ENCODE measurements at regions not wholly inside any gene's neighbourhood (a gene's known extent, or its start where the extent isn't known, plus 50 kb on each side); places are given as distances from the start of the nearest gene placed in this dataset.

GRCh38 chr9:7729371-7730163 is 70.0 kb downstream of the DMAC1 start:
- TF ChIP-seq EZH2phosphoT487 (IDR thresholded peaks at IDR 0.05; ENCODE audit: borderline replicate concordance), result no peak
- TF ChIP-seq, protein P1, sequence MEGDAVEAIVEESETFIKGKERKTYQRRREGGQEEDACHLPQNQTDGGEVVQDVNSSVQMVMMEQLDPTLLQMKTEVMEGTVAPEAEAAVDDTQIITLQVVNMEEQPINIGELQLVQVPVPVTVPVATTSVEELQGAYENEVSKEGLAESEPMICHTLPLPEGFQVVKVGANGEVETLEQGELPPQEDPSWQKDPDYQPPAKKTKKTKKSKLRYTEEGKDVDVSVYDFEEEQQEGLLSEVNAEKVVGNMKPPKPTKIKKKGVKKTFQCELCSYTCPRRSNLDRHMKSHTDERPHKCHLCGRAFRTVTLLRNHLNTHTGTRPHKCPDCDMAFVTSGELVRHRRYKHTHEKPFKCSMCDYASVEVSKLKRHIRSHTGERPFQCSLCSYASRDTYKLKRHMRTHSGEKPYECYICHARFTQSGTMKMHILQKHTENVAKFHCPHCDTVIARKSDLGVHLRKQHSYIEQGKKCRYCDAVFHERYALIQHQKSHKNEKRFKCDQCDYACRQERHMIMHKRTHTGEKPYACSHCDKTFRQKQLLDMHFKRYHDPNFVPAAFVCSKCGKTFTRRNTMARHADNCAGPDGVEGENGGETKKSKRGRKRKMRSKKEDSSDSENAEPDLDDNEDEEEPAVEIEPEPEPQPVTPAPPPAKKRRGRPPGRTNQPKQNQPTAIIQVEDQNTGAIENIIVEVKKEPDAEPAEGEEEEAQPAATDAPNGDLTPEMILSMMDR (conservative IDR thresholded peaks at IDR 0.05; ENCODE audit: low read length), result no peak

Data from Loucy (cell line).